HG02678 (cell line): ENCODE measurements at regions not wholly inside any gene's neighbourhood (a gene's known extent, or its start where the extent isn't known, plus 50 kb on each side); places are given as distances from the start of the nearest gene placed in this dataset.

Experiments
- ATAC-seq: cut with Tn5 transposase; IDR thresholded peaks from one replicate; pipeline ENCODE4 v1.9.1; 2021; ENCODE audit warnings: mild to moderate bottlenecking, moderate library complexity; ENCODE audit not compliant: unreplicated experiment

GRCh38 chr13:90519157-90519556 lies 828.3 kb upstream of the MIR17HG start:
- ATAC-seq = no peak

- ATAC-seq = no peak
Measured at GRCh38 chr13:90526711-90527110, 820.8 kb upstream of the MIR17HG start.

GRCh38 chr13:90531744-90532143 lies 815.7 kb upstream of the MIR17HG start:
- no peak for ATAC-seq

GRCh38 chr13:90532861-90533492 lies 814.5 kb upstream of the MIR17HG start:
- no peak for ATAC-seq

GRCh38 chr13:90533866-90534265 lies 813.6 kb upstream of the MIR17HG start:
- no peak for ATAC-seq

- no peak for ATAC-seq
Measured at GRCh38 chr13:90534617-90535370, 812.7 kb upstream of the MIR17HG start.

GRCh38 chr13:90535421-90535820 lies 812.1 kb upstream of the MIR17HG start:
- no peak for ATAC-seq

GRCh38 chr13:90538063-90538462 lies 809.4 kb upstream of the MIR17HG start:
- ATAC-seq = no peak

GRCh38 chr13:90541346-90541745 lies 806.1 kb upstream of the MIR17HG start:
- no peak for ATAC-seq

GRCh38 chr13:90542959-90543505 lies 804.5 kb upstream of the MIR17HG start:
- no peak for ATAC-seq

- ATAC-seq = no peak
Measured at GRCh38 chr13:90545070-90545840, 802.2 kb upstream of the MIR17HG start.

GRCh38 chr13:90547272-90547790 lies 800.2 kb upstream of the MIR17HG start:
- no peak for ATAC-seq

- ATAC-seq = no peak
Measured at GRCh38 chr13:90551253-90551652, 796.2 kb upstream of the MIR17HG start.

- no peak for ATAC-seq
Measured at GRCh38 chr13:90552702-90553101, 794.8 kb upstream of the MIR17HG start.

GRCh38 chr13:90553159-90553558 lies 794.3 kb upstream of the MIR17HG start:
- ATAC-seq = no peak

- ATAC-seq = no peak
Measured at GRCh38 chr13:90557626-90558025, 789.9 kb upstream of the MIR17HG start.

GRCh38 chr13:90562443-90562842 lies 785.0 kb upstream of the MIR17HG start:
- ATAC-seq = no peak

GRCh38 chr13:90564096-90564495 lies 783.4 kb upstream of the MIR17HG start:
- ATAC-seq = no peak

GRCh38 chr13:90564566-90564965 lies 782.9 kb upstream of the MIR17HG start:
- no peak for ATAC-seq

GRCh38 chr13:90565985-90566713 lies 781.3 kb upstream of the MIR17HG start:
- no peak for ATAC-seq

GRCh38 chr13:90568165-90568564 lies 779.3 kb upstream of the MIR17HG start:
- ATAC-seq = no peak
